ENCODE measurements at regions not wholly inside any gene's neighbourhood (a gene's known extent, or its start where the extent isn't known, plus 50 kb on each side); places are given as distances from the start of the nearest gene placed in this dataset.

DNA sequence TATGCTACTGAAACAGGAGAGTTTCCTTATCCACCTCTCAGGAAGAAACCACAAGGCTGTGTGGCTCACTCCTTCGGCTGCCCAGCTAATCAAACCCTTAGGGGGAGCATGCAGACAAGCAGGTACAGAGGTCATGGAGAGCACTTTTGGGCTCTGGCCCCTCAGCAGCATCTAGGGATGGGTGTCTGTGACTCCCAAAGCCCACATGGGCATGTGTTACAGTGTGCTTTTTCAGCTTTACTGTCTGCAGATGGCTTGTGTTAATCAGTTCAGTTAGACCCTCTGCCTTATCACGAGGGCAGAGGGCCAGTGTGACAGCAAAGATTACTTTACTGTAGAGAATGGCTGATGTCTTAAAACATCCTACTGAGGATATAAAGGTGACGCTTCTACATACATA lies 447.4 kb downstream of the PCDH10 start:
- TF ChIP-seq CTCF (IDR thresholded peaks at IDR 0.05; ENCODE audit: low read depth, low read length, missing input control), result no peak
- no peak for TF ChIP-seq GABPA (IDR thresholded peaks at IDR 0.05 in 1 of 2, conservative IDR thresholded peaks at IDR 0.05 in 1 of 2)
- no peak for TF ChIP-seq ATF3 (IDR thresholded peaks at IDR 0.05)
- no peak for TF ChIP-seq TAF1 (conservative IDR thresholded peaks at IDR 0.05)
- TF ChIP-seq, protein P1, sequence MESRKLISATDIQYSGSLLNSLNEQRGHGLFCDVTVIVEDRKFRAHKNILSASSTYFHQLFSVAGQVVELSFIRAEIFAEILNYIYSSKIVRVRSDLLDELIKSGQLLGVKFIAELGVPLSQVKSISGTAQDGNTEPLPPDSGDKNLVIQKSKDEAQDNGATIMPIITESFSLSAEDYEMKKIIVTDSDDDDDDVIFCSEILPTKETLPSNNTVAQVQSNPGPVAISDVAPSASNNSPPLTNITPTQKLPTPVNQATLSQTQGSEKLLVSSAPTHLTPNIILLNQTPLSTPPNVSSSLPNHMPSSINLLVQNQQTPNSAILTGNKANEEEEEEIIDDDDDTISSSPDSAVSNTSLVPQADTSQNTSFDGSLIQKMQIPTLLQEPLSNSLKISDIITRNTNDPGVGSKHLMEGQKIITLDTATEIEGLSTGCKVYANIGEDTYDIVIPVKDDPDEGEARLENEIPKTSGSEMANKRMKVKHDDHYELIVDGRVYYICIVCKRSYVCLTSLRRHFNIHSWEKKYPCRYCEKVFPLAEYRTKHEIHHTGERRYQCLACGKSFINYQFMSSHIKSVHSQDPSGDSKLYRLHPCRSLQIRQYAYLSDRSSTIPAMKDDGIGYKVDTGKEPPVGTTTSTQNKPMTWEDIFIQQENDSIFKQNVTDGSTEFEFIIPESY (IDR thresholded peaks at IDR 0.05), result no peak
- TF ChIP-seq RAD21 (IDR thresholded peaks at IDR 0.05), result no peak
- no peak for TF ChIP-seq FOXA2 (IDR thresholded peaks at IDR 0.05)
